ENCODE measurements at regions not wholly inside any gene's neighbourhood (a gene's known extent, or its start where the extent isn't known, plus 50 kb on each side); places are given as distances from the start of the nearest gene placed in this dataset.

GRCh38 chr4:130432289-130432688, 1336.3 kb downstream of the C4orf33 start:
- H3K9me3 Mint-ChIP-seq = no peaks in the 10 kb centered on the region
- H3K4me1 Mint-ChIP-seq = no peaks in the 10 kb centered on the region
- no peak overlapping the region for H3K27ac Mint-ChIP-seq

GRCh38 chr4:130449741-130450140, 1353.8 kb downstream of the C4orf33 start:
- no peak overlapping the region for H3K27ac Mint-ChIP-seq
- TF ChIP-seq CTCF (IDR thresholded peaks at IDR 0.05; ENCODE audit: unreplicated experiment) = no peak
- H3K36me3 Mint-ChIP-seq = no peaks in the 10 kb centered on the region
- H3K4me3 Mint-ChIP-seq = no peak overlapping the region
- no peak for DNase-seq (ENCODE audit: low spot score in 2 of 2, unreplicated experiment in 2 of 2)
- peaks cover 27% of the 10 kb centered on the region for H3K9me3 Mint-ChIP-seq
- H3K4me1 Mint-ChIP-seq = no peaks in the 10 kb centered on the region
- no peaks in the 10 kb centered on the region for H3K27me3 Mint-ChIP-seq (ENCODE audit: low read depth)

More at GRCh38 chr4:130432289-130432688, 1336.3 kb downstream of the C4orf33 start:
- TF ChIP-seq CTCF (IDR thresholded peaks at IDR 0.05; ENCODE audit: unreplicated experiment) = no peak
- Mint-ChIP-seq H3K27me3 (ENCODE audit: low read depth) (no peaks in the 10 kb centered on the region), H3K4me3 (no peak overlapping the region), H3K36me3 (no peaks in the 10 kb centered on the region)
- no peak for DNase-seq (ENCODE audit: low spot score in 2 of 2, unreplicated experiment in 2 of 2)

- no peak for TF ChIP-seq CTCF (IDR thresholded peaks at IDR 0.05; ENCODE audit: unreplicated experiment)
- Mint-ChIP-seq H3K27me3 (ENCODE audit: low read depth) (no peaks in the 10 kb centered on the region), H3K27ac (no peak overlapping the region), H3K4me3 (no peak overlapping the region), H3K9me3 (no peaks in the 10 kb centered on the region), H3K4me1 (no peaks in the 10 kb centered on the region), H3K36me3 (no peaks in the 10 kb centered on the region)
- no peak for DNase-seq (ENCODE audit: low spot score in 2 of 2, unreplicated experiment in 2 of 2)
Observed at GRCh38 chr4:130468340-130468739, 1372.4 kb downstream of the C4orf33 start.

GRCh38 chr4:130478406-130478805, 1382.5 kb downstream of the C4orf33 start:
- Mint-ChIP-seq H3K4me1 (no peaks in the 10 kb centered on the region), H3K36me3 (no peaks in the 10 kb centered on the region), H3K27ac (no peak overlapping the region), H3K4me3 (no peak overlapping the region), H3K27me3 (ENCODE audit: low read depth) (no peaks in the 10 kb centered on the region), H3K9me3 (no peaks in the 10 kb centered on the region)
- no peak for DNase-seq (ENCODE audit: low spot score in 2 of 2, unreplicated experiment in 2 of 2)
- TF ChIP-seq CTCF (IDR thresholded peaks at IDR 0.05; ENCODE audit: unreplicated experiment) = no peak

GRCh38 chr4:130479020-130479419, 1383.1 kb downstream of the C4orf33 start:
- Mint-ChIP-seq H3K9me3 (no peaks in the 10 kb centered on the region), H3K27ac (no peak overlapping the region), H3K27me3 (ENCODE audit: low read depth) (no peaks in the 10 kb centered on the region), H3K4me1 (no peaks in the 10 kb centered on the region), H3K36me3 (no peaks in the 10 kb centered on the region), H3K4me3 (no peak overlapping the region)
- TF ChIP-seq CTCF (IDR thresholded peaks at IDR 0.05; ENCODE audit: unreplicated experiment) = no peak
- no peak for DNase-seq (ENCODE audit: low spot score in 2 of 2, unreplicated experiment in 2 of 2)

GRCh38 chr4:130479674-130480073, 1383.7 kb downstream of the C4orf33 start:
- no peaks in the 10 kb centered on the region for H3K36me3 Mint-ChIP-seq
- no peaks in the 10 kb centered on the region for H3K4me1 Mint-ChIP-seq

More at GRCh38 chr4:130479674-130480073, 1383.7 kb downstream of the C4orf33 start:
- Mint-ChIP-seq H3K4me3 (no peak overlapping the region), H3K27me3 (ENCODE audit: low read depth) (no peaks in the 10 kb centered on the region), H3K9me3 (no peaks in the 10 kb centered on the region), H3K27ac (no peak overlapping the region)
- TF ChIP-seq CTCF (IDR thresholded peaks at IDR 0.05; ENCODE audit: unreplicated experiment) = no peak
- no peak for DNase-seq (ENCODE audit: low spot score in 2 of 2, unreplicated experiment in 2 of 2)
